Neural cell (in vitro differentiated cells): ENCODE measurements at regions not wholly inside any gene's neighbourhood (a gene's known extent, or its start where the extent isn't known, plus 50 kb on each side); places are given as distances from the start of the nearest gene placed in this dataset.

ENCODE experiments used
- EP300 ChIP-seq: fragments of 450-650 bp; conservative IDR thresholded peaks from 2 replicates; pipeline ENCODE4 v1.6.1; 2014; ENCODE audit warnings: antibody characterized with exemption, mild to moderate bottlenecking, moderate library complexity; ENCODE audit not compliant: poor library complexity, severe bottlenecking
- EZH2 ChIP-seq: fragments of 200-600, 300-800 bp; shearing (Covaris generic), sonication (generic); IDR thresholded peaks from 2 replicates; pipeline ENCODE4 v1.6.1; 2014; ENCODE audit warnings: antibody characterized with exemption, low read length, borderline replicate concordance, mild to moderate bottlenecking; ENCODE audit not compliant: insufficient read depth, poor library complexity, severe bottlenecking
- MXI1 ChIP-seq: fragments of 450-650 bp; conservative IDR thresholded peaks from 2 replicates; pipeline ENCODE4 v1.6.1; 2014; ENCODE audit warnings: antibody characterized with exemption, mild to moderate bottlenecking; ENCODE audit not compliant: poor library complexity, severe bottlenecking
- POLR2AphosphoS5 ChIP-seq: IDR thresholded peaks from 2 replicates; pipeline ENCODE4 v1.6.1; 2012
- RAD21 ChIP-seq: fragments of 450-650 bp; conservative IDR thresholded peaks from 2 replicates; pipeline ENCODE4 v1.6.1; 2014; ENCODE audit warnings: antibody characterized with exemption, mild to moderate bottlenecking, moderate library complexity
- REST ChIP-seq: IDR thresholded peaks from 2 replicates; pipeline ENCODE4 v1.6.1; 2012; ENCODE audit warnings: borderline replicate concordance
- SMC3 ChIP-seq: fragments of 450-650 bp; conservative IDR thresholded peaks from 2 replicates; pipeline ENCODE4 v1.6.1; 2014; ENCODE audit warnings: antibody characterized with exemption, mild to moderate bottlenecking, moderate library complexity; ENCODE audit not compliant: poor library complexity
- TAF1 ChIP-seq: IDR thresholded peaks from 2 replicates; pipeline ENCODE4 v1.6.1; 2012; ENCODE audit warnings: low read depth
- TF ChIP-seq, protein P1 (sequence below): fragments of 450-650 bp; IDR thresholded peaks from 2 replicates; pipeline ENCODE4 v1.5.1; 2014; ENCODE audit warnings: antibody characterized with exemption, mild to moderate bottlenecking, moderate library complexity; ENCODE audit not compliant: poor library complexity, severe bottlenecking

GRCh38 chr12:77736219-77736965 lies 94.3 kb upstream of the NAV3 start:
- TF ChIP-seq, protein P1, sequence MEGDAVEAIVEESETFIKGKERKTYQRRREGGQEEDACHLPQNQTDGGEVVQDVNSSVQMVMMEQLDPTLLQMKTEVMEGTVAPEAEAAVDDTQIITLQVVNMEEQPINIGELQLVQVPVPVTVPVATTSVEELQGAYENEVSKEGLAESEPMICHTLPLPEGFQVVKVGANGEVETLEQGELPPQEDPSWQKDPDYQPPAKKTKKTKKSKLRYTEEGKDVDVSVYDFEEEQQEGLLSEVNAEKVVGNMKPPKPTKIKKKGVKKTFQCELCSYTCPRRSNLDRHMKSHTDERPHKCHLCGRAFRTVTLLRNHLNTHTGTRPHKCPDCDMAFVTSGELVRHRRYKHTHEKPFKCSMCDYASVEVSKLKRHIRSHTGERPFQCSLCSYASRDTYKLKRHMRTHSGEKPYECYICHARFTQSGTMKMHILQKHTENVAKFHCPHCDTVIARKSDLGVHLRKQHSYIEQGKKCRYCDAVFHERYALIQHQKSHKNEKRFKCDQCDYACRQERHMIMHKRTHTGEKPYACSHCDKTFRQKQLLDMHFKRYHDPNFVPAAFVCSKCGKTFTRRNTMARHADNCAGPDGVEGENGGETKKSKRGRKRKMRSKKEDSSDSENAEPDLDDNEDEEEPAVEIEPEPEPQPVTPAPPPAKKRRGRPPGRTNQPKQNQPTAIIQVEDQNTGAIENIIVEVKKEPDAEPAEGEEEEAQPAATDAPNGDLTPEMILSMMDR: no peak
- TF ChIP-seq EZH2 (no peak), EP300 (no peak), POLR2AphosphoS5 (no peak), TAF1 (no peak), RAD21 (no peak), SMC3 (no peak), REST (no peak), MXI1 (no peak)
